ENCODE measurements at regions not wholly inside any gene's neighbourhood (a gene's known extent, or its start where the extent isn't known, plus 50 kb on each side); places are given as distances from the start of the nearest gene placed in this dataset.

GRCh38 chr3:72579581-72580245 lies 268.5 kb downstream of the SHQ1 start:
- DNase-seq (ENCODE audit: insufficient read length, low spot score) (no peak), FAIRE-seq (no peak)
- TF ChIP-seq POU2F2 (IDR thresholded peaks at IDR 0.05; ENCODE audit: low read depth, low read length): no peak
- TF ChIP-seq PAX5 (IDR thresholded peaks at IDR 0.05; ENCODE audit: insufficient read depth, low read length, severe bottlenecking): no peak
- TF ChIP-seq SPI1 (IDR thresholded peaks at IDR 0.05; ENCODE audit: low read depth, low read length): no peak
- no peak for TF ChIP-seq POLR2AphosphoS5 (IDR thresholded peaks at IDR 0.05; ENCODE audit: low read depth, low read length)
- no peak for TF ChIP-seq TAF1 (IDR thresholded peaks at IDR 0.05; ENCODE audit: low read depth, low read length)
- no peak for TF ChIP-seq POLR2A (IDR thresholded peaks at IDR 0.05; ENCODE audit: low read depth, low read length)

GRCh38 chr3:72579191-72579580 lies 269.1 kb downstream of the SHQ1 start:
- FAIRE-seq (no peak), DNase-seq (ENCODE audit: insufficient read length, low spot score) (no peak)
- TF ChIP-seq POU2F2 (IDR thresholded peaks at IDR 0.05; ENCODE audit: low read depth, low read length) (no peak), POLR2AphosphoS5 (IDR thresholded peaks at IDR 0.05; ENCODE audit: low read depth, low read length) (no peak), SPI1 (IDR thresholded peaks at IDR 0.05; ENCODE audit: low read depth, low read length) (no peak), POLR2A (IDR thresholded peaks at IDR 0.05; ENCODE audit: low read depth, low read length) (no peak), TAF1 (IDR thresholded peaks at IDR 0.05; ENCODE audit: low read depth, low read length) (no peak), PAX5 (IDR thresholded peaks at IDR 0.05; ENCODE audit: insufficient read depth, low read length, severe bottlenecking) (no peak)

- DNase-seq (ENCODE audit: insufficient read length, low spot score): no peak
- TF ChIP-seq POLR2A (IDR thresholded peaks at IDR 0.05; ENCODE audit: low read depth, low read length): no peak
- TF ChIP-seq PAX5 (IDR thresholded peaks at IDR 0.05; ENCODE audit: insufficient read depth, low read length, severe bottlenecking): no peak
- no peak for TF ChIP-seq TAF1 (IDR thresholded peaks at IDR 0.05; ENCODE audit: low read depth, low read length)
- no peak for TF ChIP-seq POLR2AphosphoS5 (IDR thresholded peaks at IDR 0.05; ENCODE audit: low read depth, low read length)
- no peak for TF ChIP-seq SPI1 (IDR thresholded peaks at IDR 0.05; ENCODE audit: low read depth, low read length)
- TF ChIP-seq POU2F2 (IDR thresholded peaks at IDR 0.05; ENCODE audit: low read depth, low read length): no peak
- FAIRE-seq: no peak
Observed at GRCh38 chr3:72577190-72577589, 271.1 kb downstream of the SHQ1 start.

- FAIRE-seq (no peak), DNase-seq (ENCODE audit: insufficient read length, low spot score) (no peak)
- TF ChIP-seq POLR2A (IDR thresholded peaks at IDR 0.05; ENCODE audit: low read depth, low read length): no peak
- no peak for TF ChIP-seq TAF1 (IDR thresholded peaks at IDR 0.05; ENCODE audit: low read depth, low read length)
- TF ChIP-seq PAX5 (IDR thresholded peaks at IDR 0.05; ENCODE audit: insufficient read depth, low read length, severe bottlenecking): no peak
- no peak for TF ChIP-seq SPI1 (IDR thresholded peaks at IDR 0.05; ENCODE audit: low read depth, low read length)
- no peak for TF ChIP-seq POU2F2 (IDR thresholded peaks at IDR 0.05; ENCODE audit: low read depth, low read length)
- TF ChIP-seq POLR2AphosphoS5 (IDR thresholded peaks at IDR 0.05; ENCODE audit: low read depth, low read length): no peak
Observed at GRCh38 chr3:72576563-72576962, 271.7 kb downstream of the SHQ1 start.

- FAIRE-seq (no peak), DNase-seq (ENCODE audit: insufficient read length, low spot score) (no peak)
- TF ChIP-seq TAF1 (IDR thresholded peaks at IDR 0.05; ENCODE audit: low read depth, low read length) (no peak), PAX5 (IDR thresholded peaks at IDR 0.05; ENCODE audit: insufficient read depth, low read length, severe bottlenecking) (no peak), SPI1 (IDR thresholded peaks at IDR 0.05; ENCODE audit: low read depth, low read length) (no peak), POLR2A (IDR thresholded peaks at IDR 0.05; ENCODE audit: low read depth, low read length) (no peak), POLR2AphosphoS5 (IDR thresholded peaks at IDR 0.05; ENCODE audit: low read depth, low read length) (no peak), POU2F2 (IDR thresholded peaks at IDR 0.05; ENCODE audit: low read depth, low read length) (no peak)
Observed at GRCh38 chr3:72574144-72574543, 274.1 kb downstream of the SHQ1 start.

- TF ChIP-seq SPI1 (IDR thresholded peaks at IDR 0.05; ENCODE audit: low read depth, low read length): no peak
- TF ChIP-seq POLR2AphosphoS5 (IDR thresholded peaks at IDR 0.05; ENCODE audit: low read depth, low read length): no peak
- TF ChIP-seq POLR2A (IDR thresholded peaks at IDR 0.05; ENCODE audit: low read depth, low read length): no peak
- no peak for TF ChIP-seq POU2F2 (IDR thresholded peaks at IDR 0.05; ENCODE audit: low read depth, low read length)
- no peak for TF ChIP-seq PAX5 (IDR thresholded peaks at IDR 0.05; ENCODE audit: insufficient read depth, low read length, severe bottlenecking)
- no peak for TF ChIP-seq TAF1 (IDR thresholded peaks at IDR 0.05; ENCODE audit: low read depth, low read length)
- FAIRE-seq (no peak), DNase-seq (ENCODE audit: insufficient read length, low spot score) (no peak)
Observed at GRCh38 chr3:72573051-72573450, 275.2 kb downstream of the SHQ1 start.

GRCh38 chr3:72572489-72573007 lies 275.7 kb downstream of the SHQ1 start:
- no peak for TF ChIP-seq POLR2A (IDR thresholded peaks at IDR 0.05; ENCODE audit: low read depth, low read length)
- no peak for TF ChIP-seq POU2F2 (IDR thresholded peaks at IDR 0.05; ENCODE audit: low read depth, low read length)
- FAIRE-seq: no peak
- no peak for DNase-seq (ENCODE audit: insufficient read length, low spot score)

GRCh38 chr3:72571638-72572114 lies 276.6 kb downstream of the SHQ1 start:
- TF ChIP-seq SPI1 (IDR thresholded peaks at IDR 0.05; ENCODE audit: low read depth, low read length): no peak
- TF ChIP-seq TAF1 (IDR thresholded peaks at IDR 0.05; ENCODE audit: low read depth, low read length): no peak
- TF ChIP-seq POLR2A (IDR thresholded peaks at IDR 0.05; ENCODE audit: low read depth, low read length): no peak
- TF ChIP-seq PAX5 (IDR thresholded peaks at IDR 0.05; ENCODE audit: insufficient read depth, low read length, severe bottlenecking): no peak
- no peak for TF ChIP-seq POU2F2 (IDR thresholded peaks at IDR 0.05; ENCODE audit: low read depth, low read length)
- TF ChIP-seq POLR2AphosphoS5 (IDR thresholded peaks at IDR 0.05; ENCODE audit: low read depth, low read length): no peak
- no peak for FAIRE-seq
- no peak for DNase-seq (ENCODE audit: insufficient read length, low spot score)

- no peak for FAIRE-seq
- TF ChIP-seq PAX5 (IDR thresholded peaks at IDR 0.05; ENCODE audit: insufficient read depth, low read length, severe bottlenecking) (no peak), POU2F2 (IDR thresholded peaks at IDR 0.05; ENCODE audit: low read depth, low read length) (no peak), POLR2AphosphoS5 (IDR thresholded peaks at IDR 0.05; ENCODE audit: low read depth, low read length) (no peak), SPI1 (IDR thresholded peaks at IDR 0.05; ENCODE audit: low read depth, low read length) (no peak), TAF1 (IDR thresholded peaks at IDR 0.05; ENCODE audit: low read depth, low read length) (no peak), POLR2A (IDR thresholded peaks at IDR 0.05; ENCODE audit: low read depth, low read length) (no peak)
- DNase-seq (ENCODE audit: insufficient read length, low spot score): no peak
Observed at GRCh38 chr3:72571052-72571451, 277.2 kb downstream of the SHQ1 start.

Data from GM12891 (cell line).